CD4-positive, alpha-beta T cell treated with Interleukin-6 for 4 hours (primary cell): ENCODE measurements at regions not wholly inside any gene's neighbourhood (a gene's known extent, or its start where the extent isn't known, plus 50 kb on each side); places are given as distances from the start of the nearest gene placed in this dataset.

Experiments
- DNase-seq: peaks from one replicate; pipeline ENCODE4 v3.0.0-alpha.2; 2020; ENCODE audit warnings: mixed read lengths

DNA sequence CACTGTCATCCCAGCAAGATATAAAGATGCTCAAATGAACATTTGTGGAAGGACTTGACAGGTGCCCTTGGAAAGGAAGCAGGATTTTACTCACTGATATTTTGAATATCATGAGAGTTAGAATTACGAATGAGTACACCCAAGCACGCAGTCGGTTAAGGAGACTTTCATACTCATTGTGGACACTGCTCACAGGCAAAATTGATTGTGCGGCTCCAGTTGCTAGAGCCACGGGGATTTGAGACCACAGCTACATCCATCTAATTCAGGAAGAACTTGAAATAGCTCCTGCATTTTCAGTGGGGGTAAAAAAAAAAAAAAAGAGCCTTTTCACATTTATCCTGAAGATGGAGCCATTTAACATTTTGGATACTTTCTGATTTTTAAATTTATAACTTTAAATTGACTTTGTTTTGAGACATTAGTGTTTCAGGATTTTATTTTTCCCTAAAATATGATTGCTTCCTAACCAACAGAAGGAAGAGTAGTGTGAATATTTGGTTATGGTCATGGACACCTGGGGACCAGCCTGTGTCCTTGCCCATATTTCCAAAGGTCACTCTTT, 1080.1 kb upstream of the EEF2KMT start:
- DNase-seq: no peak

DNA sequence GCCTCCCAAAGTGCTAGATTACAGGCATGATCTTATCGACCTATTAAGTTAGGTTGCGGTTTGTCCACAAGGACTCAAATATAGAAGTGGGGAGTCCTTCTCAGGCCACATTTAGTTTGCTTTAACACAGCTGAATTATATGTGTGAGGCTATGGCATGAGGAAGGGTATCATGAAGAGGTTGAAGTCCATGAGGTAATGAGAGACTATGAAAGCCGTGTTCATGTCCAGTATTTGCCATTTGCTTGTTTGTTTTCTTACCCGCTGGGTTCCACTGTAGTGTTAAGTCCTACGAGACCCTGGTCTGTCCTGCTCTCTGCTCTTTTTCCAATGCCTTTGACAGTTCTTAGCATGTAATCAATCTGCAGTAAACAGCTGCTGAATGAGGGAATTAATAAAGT, 1072.4 kb upstream of the EEF2KMT start:
- no peak for DNase-seq

GRCh38 chr16:6165330-6165979, 1067.9 kb upstream of the EEF2KMT start:
- DNase-seq: no peak

DNA sequence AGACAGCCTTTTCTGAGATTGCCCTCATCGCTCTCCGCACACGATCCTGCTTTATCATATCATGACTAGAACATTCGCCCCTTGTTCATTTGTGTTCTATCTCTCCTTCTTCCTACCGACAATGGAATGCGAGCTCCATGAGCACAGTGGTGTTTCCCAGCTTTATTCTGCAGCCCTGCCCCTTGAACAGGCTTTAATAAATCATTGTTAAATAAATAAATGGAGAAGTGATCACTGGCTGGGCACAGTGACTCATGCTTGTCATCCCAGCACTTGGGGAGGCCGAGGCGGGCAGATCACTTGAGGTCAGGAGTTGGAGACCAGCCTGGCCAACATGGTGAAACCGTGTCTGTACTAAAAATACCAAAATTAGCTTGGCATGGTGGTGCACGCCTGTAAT, 1063.3 kb upstream of the EEF2KMT start:
- no peak for DNase-seq

DNA sequence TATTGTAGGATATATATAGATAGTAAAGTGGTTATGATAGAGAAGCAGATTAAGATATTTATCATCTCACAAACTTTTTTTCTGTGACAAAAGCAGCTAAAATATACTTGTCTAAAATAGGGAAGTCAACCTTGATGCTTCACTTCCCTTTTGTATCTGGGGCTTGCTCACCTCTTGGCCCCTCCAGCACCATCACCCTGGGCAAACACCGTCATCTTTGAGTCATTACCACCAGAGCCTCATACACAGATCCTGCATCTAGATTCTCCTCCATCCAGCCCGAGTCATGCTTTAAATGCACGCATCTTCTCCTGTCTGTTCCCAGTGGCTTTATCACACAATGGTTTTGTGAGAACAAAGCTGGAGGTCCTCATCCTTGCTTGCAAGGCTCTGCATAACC, 1062.7 kb upstream of the EEF2KMT start:
- no peak for DNase-seq

GRCh38 chr16:6157806-6158205, 1060.2 kb upstream of the EEF2KMT start:
- DNase-seq: no peak

- DNase-seq: no peak
Observed at GRCh38 chr16:6155271-6155670, 1057.7 kb upstream of the EEF2KMT start.

- no peak for DNase-seq
Observed at GRCh38 chr16:6153901-6154300, 1056.3 kb upstream of the EEF2KMT start.

GRCh38 chr16:6149031-6149430, 1051.4 kb upstream of the EEF2KMT start:
- no peak for DNase-seq

DNA sequence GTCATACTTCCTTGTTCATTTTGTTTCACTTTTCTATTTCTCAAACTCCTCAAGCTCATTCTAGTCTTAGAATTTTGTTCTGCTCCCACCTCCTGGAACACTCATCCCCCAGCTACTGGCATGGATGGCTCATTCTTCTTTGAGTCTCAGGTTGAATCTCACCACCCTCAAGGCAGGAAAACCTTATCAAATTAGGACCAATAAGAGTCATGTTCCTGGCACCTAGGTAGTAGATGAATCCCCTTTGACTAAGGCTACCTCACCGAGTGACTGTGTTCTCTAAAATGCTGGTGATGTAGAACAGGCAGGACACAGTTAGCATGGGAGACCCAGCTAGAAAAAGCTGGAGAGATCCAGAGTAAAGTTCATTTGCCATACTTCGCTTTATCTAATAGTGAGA, 1050.8 kb upstream of the EEF2KMT start:
- DNase-seq: no peak

DNA sequence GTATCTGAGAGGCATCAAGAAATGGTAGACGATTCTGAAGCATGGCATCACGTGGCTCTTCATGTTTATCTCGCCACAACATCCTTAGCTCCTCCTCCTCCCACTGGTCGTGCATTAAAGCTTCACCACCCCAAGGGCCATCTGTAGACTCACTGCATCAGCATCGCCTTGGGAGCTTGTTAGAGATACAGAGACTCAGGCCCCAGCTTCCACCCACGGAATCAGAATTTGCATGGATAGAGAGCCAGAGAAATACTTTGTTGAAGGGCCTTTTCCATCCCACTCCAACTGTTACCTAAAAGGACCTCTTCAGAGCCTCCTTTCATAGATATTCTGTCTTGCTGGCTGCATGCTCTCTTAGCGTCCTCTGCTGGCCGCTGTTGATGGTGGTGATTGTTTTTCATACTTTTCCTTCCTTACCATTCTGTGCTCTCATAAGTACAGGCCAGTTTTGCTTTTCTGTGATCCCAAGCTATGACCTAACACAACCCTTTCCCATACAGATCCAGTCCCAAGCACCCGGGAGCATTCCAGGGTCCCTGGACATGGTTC, 1049.4 kb upstream of the EEF2KMT start:
- no peak for DNase-seq

DNA sequence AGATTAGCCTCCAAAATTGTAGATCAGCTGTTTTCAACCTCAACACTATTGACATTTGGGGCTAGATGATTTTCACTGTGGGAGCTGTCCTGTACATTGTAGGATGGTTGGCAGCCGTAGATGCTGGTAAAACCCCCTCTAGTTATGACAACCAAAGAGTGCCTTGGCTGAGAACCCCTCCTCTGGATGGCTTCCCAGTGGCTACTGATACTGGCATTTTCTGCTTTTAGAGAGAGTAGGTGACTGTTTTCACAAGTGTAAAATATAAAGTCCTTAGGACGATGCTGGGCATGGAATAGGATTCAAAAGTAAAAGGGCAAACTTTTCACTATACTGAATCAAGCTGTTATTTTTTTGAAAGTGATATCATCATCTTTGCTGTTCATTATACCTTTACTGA, 1048.8 kb upstream of the EEF2KMT start:
- DNase-seq: no peak

DNA sequence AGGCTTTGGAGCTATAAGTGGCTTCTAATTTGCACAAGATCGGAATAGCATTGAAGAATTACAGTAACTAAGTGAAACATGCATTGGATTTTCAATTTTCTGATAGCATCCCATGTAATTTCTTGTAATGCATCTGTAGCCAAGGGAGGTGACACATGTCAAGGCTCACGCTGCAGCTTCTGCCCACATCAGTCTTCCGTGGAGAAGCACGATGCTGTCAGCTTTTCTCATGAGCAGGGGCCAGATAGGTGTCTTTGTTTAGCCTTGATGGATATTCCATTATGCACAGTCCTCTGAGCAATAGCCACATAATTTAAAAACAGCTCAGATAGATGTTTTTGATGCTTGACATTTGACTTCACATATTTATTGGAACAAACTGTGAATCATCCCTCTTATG, 1046.9 kb upstream of the EEF2KMT start:
- DNase-seq: no peak

GRCh38 chr16:6143020-6143419, 1045.4 kb upstream of the EEF2KMT start:
- no peak for DNase-seq

- no peak for DNase-seq
Observed at GRCh38 chr16:6133009-6133557, 1035.5 kb upstream of the EEF2KMT start.

GRCh38 chr16:6132121-6132520, 1034.5 kb upstream of the EEF2KMT start:
- DNase-seq: no peak

DNA sequence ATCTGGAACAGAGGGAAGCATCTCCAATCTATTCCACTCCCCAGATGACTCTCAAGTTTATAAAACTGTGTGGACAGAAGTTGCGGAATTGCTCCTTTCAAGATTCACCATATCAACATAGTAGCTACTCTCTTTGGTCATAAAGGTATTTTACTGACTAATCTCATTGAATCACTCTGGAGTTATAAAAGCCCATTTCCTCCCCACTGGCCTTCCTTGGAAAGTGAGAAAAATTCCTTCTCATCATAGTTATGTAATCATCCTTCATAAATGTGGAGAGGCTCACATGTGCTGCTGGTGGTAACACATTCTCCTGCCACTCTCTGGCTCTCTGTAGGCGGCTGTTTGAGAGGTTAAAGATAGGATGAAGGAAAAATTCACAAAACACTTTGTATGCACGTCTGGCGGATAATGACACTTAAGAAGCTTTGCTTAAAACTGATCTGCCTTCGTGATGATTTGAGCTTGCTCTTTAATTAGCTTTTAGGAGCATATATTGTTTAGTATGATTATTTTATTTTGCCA, 1034.0 kb upstream of the EEF2KMT start:
- DNase-seq: no peak

DNA sequence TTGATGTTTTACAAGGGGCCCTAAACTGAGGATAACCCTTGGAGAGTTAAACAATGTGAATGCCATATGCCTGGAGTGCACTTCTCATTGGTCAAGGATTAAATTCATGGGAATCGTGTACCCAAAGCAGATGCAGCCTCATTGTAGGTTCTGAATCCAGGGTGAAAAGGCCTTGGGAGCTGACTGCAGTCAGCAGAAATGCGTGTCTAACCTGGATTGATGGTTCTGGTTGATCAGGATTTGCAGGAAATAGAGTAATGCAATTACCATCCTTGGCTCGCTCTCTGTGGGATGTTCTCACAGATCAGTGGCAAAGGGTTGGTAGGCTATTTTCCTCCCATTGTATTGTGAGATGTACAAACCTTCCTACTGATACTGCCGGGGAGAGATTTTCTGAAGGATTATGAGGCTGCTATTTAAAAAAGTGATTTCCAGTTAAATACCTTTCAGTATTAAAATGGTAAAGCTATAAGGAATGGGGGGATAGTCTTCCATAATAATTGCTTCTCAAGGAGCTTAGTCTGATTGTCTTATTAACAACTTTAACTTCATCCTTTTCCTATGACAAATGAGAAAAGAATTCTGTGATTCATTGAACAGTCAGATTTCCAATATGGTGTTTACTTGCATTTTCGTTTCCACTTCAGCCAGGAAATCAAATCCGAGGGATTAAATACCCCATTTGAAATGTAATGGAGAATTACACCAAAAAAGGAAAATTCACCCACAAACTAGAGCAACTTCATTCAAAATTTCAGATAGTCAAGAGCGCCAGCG, 1028.1 kb upstream of the EEF2KMT start:
- no peak for DNase-seq

- DNase-seq: no peak
Observed at GRCh38 chr16:6124136-6124535, 1026.5 kb upstream of the EEF2KMT start.

DNA sequence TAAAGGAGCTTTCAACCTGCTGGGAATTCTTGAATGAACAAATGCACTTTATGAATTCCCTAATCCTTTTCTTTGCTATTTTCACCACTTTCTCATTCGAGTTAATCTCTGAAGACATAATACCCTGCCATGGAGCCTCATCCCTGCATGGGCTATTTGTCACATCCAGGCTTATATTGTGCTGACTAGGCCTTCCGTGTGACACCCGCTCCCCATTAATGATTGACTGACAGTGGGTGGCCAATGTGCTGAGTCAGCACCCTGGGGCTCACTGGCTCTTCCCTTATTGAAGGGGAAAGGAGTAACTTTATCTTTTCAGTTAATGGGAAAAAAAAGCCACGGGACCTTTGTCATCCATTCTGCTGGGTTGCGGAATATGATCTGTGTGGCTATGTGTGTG, 1024.8 kb upstream of the EEF2KMT start:
- DNase-seq: no peak

GRCh38 chr16:6114691-6115090, 1017.1 kb upstream of the EEF2KMT start:
- no peak for DNase-seq

DNA sequence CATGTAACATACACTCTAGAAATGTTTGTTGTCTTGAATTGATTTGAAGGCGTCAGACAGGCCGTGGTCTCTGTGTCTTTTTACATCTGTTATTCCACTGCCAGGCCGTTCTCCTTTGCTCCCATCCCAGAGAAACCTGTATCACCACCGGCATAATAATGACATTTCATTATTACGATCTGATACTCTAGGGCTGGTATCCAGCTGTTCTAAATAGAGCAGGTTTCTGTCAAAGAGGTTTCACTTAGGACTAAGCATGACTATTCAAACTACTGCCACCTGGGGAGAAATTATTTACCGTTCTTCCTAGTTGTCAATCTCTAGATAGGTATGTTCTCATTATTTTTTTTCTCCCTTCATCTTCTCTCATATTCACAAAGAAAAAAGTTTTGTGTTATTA, 1016.2 kb upstream of the EEF2KMT start:
- DNase-seq: no peak

DNA sequence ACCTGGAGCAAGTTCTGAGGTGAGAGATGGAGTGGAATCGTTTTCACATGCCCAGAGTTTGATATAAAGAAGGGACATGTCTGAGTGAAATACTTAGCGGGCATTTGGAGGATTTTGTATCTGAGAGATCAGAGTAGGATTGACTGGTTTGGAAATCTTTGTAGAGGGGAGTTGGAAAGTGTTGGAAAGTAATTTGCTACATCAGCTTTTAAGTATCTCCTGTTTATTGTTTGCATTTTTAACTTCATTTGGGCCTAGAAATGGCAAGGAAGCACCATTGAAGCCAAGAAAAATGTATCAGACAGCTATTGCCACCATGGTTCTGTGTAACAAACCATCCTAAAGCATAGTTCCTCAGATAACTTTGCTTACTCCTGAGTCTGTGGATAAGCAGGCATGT, 1015.1 kb upstream of the EEF2KMT start:
- DNase-seq: no peak

DNA sequence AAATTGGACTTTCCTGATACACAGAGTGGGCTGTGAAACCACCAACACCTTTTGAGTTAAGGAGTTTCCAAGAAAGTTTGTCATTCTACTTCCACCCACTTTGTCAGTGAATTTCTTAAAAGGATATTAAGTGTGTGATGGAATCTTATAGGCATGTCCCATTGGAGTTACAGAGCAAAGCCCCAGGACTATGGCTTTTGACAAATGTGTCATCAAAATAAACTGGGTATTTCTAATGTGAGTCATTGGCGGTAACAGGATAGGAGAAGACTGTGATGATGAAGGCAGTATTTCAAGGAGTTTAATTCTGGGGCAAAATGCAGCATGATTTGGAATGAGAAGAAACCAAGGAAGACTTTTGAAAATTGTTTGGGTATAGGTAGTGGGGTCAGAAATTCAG, 1013.8 kb upstream of the EEF2KMT start:
- no peak for DNase-seq
